DND-41 (cell line): ENCODE measurements at regions not wholly inside any gene's neighbourhood (a gene's known extent, or its start where the extent isn't known, plus 50 kb on each side); places are given as distances from the start of the nearest gene placed in this dataset.

Source experiments
- ATAC-seq: fragments of 200-7000 bp; cut with Tn5 transposase; 3 replicates; pipeline ENCODE4 v1.9.1; 2021; ENCODE audit warnings: low read depth; ENCODE audit not compliant: insufficient read depth
- DNase-seq: peaks from one replicate; pipeline ENCODE4 v3.0.0-alpha.2; 2020
- H2AFZ ChIP-seq: 2 replicates; pipeline ENCODE4 v1.6.0; 2012; ENCODE audit warnings: low read depth, low read length
- H3K27ac ChIP-seq: 2 replicates; pipeline ENCODE4 v1.5.1; 2012; ENCODE audit warnings: low read length, inconsistent platforms
- H3K27me3 ChIP-seq: fragments of 200-600 bp; sonication (generic); 2 replicates; pipeline ENCODE4 v1.6.0; 2012; ENCODE audit warnings: low read length, mild to moderate bottlenecking, inconsistent platforms; ENCODE audit not compliant: insufficient read depth, poor library complexity
- H3K36me3 ChIP-seq: 2 replicates; pipeline ENCODE4 v1.5.1; 2012; ENCODE audit warnings: low read length, inconsistent platforms; ENCODE audit not compliant: insufficient read depth
- H3K4me1 ChIP-seq: 2 replicates; pipeline ENCODE4 v1.5.1; 2012; ENCODE audit warnings: mild to moderate bottlenecking, low read length; ENCODE audit not compliant: insufficient read depth
- H3K4me2 ChIP-seq: 2 replicates; pipeline ENCODE4 v1.6.0; 2012; ENCODE audit warnings: mild to moderate bottlenecking, moderate library complexity, low read length, inconsistent platforms; ENCODE audit not compliant: insufficient read depth
- H3K4me3 ChIP-seq, 2 experiments: fragments of 200-600 bp in 1 of 2; shearing (Covaris generic) in 1 of 2; 2 replicates each; pipeline ENCODE4 v1.5.1; 2012 to 2016; ENCODE audit warnings: inconsistent platforms in 2 of 2, low read length in 2 of 2, mild to moderate bottlenecking in 2 of 2, low read depth in 1 of 2, moderate library complexity in 1 of 2
- H3K79me2 ChIP-seq: 2 replicates; pipeline ENCODE4 v1.6.0; 2012; ENCODE audit warnings: low read length, inconsistent platforms; ENCODE audit not compliant: insufficient read depth
- H3K9ac ChIP-seq: 2 replicates; pipeline ENCODE4 v1.6.0; 2012; ENCODE audit warnings: low read depth, mild to moderate bottlenecking, inconsistent platforms, low read length, moderate library complexity
- H3K9me3 ChIP-seq: 2 replicates; pipeline ENCODE4 v1.5.1; 2012; ENCODE audit warnings: low read length, moderate library complexity, mild to moderate bottlenecking, inconsistent platforms; ENCODE audit not compliant: insufficient read depth, severe bottlenecking
- H4K20me1 ChIP-seq: 2 replicates; pipeline ENCODE4 v1.6.0; 2012; ENCODE audit warnings: low read length; ENCODE audit not compliant: insufficient read depth
- CTCF ChIP-seq: IDR thresholded peaks from 2 replicates; pipeline ENCODE4 v1.5.1; 2012; ENCODE audit warnings: borderline replicate concordance, low read length, moderate library complexity, mild to moderate bottlenecking; ENCODE audit not compliant: poor library complexity, severe bottlenecking; ENCODE audit errors: extremely low read depth
- EZH2 ChIP-seq: IDR thresholded peaks from 3 replicates; pipeline ENCODE4 v1.6.1; 2012; ENCODE audit warnings: borderline replicate concordance, low read depth, mild to moderate bottlenecking, moderate library complexity, low read length, inconsistent platforms; ENCODE audit not compliant: severe bottlenecking

GRCh38 chr4:12499693-12500092 is 984.4 kb downstream of the RAB28 start:
- H3K27ac ChIP-seq, result no peak overlapping the region
- H4K20me1 ChIP-seq, result no peaks in the 10 kb centered on the region
- H2AFZ ChIP-seq, result no peak overlapping the region
- DNase-seq, result no peak
- no peaks in the 10 kb centered on the region for H3K36me3 ChIP-seq
- no peak overlapping the region for H3K4me3 ChIP-seq
- H3K9ac ChIP-seq, result no peak overlapping the region
- TF ChIP-seq EZH2 (no peak), CTCF (no peak)
- no peaks in the 10 kb centered on the region for H3K9me3 ChIP-seq
- H3K4me2 ChIP-seq, result no peak overlapping the region
- no peaks in the 10 kb centered on the region for H3K27me3 ChIP-seq
- ATAC-seq, result no peak
- no peaks in the 10 kb centered on the region for H3K79me2 ChIP-seq
- no peaks in the 10 kb centered on the region for H3K4me1 ChIP-seq

DNA sequence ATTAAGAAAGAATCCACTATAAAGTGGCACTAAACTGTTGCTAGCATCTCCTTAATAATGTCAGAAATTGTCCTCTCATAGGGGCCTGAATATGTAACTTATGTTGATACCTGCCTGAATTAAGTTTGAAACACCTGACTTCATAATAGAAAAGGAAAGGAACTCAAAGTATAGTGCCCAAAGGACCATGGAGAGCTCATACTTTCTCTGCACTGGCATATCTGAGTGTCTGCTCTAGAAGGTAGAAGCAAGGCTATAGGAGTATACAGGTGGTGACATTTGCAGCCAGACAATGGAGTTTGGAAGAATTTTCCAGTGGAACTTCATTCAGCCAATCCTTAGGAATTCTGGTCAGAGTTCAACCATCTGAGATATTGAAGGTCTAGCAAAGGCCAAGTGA is 988.9 kb downstream of the RAB28 start:
- no peak overlapping the region for H3K9ac ChIP-seq
- DNase-seq (no peak), ATAC-seq (no peak)
- H3K27me3 ChIP-seq, result no peaks in the 10 kb centered on the region
- H3K9me3 ChIP-seq, result no peaks in the 10 kb centered on the region
- no peak overlapping the region for H3K4me3 ChIP-seq
- H3K36me3 ChIP-seq, result no peaks in the 10 kb centered on the region
- no peak overlapping the region for H3K27ac ChIP-seq
- TF ChIP-seq CTCF, result no peak
- no peak for TF ChIP-seq EZH2
- H4K20me1 ChIP-seq, result no peaks in the 10 kb centered on the region
- H3K79me2 ChIP-seq, result no peaks in the 10 kb centered on the region
- H3K4me1 ChIP-seq, result no peaks in the 10 kb centered on the region
- no peak overlapping the region for H2AFZ ChIP-seq
- no peak overlapping the region for H3K4me2 ChIP-seq

- no peak overlapping the region for H3K9ac ChIP-seq
- H3K27me3 ChIP-seq, result no peaks in the 10 kb centered on the region
- no peaks in the 10 kb centered on the region for H3K9me3 ChIP-seq
- ATAC-seq (no peak), DNase-seq (no peak)
- no peak overlapping the region for H2AFZ ChIP-seq
- H3K4me3 ChIP-seq, result no peak overlapping the region
- TF ChIP-seq EZH2 (no peak), CTCF (no peak)
- H3K36me3 ChIP-seq, result no peaks in the 10 kb centered on the region
- no peak overlapping the region for H3K27ac ChIP-seq
- H3K4me1 ChIP-seq, result no peaks in the 10 kb centered on the region
- H3K4me2 ChIP-seq, result no peak overlapping the region
- H3K79me2 ChIP-seq, result no peaks in the 10 kb centered on the region
- no peaks in the 10 kb centered on the region for H4K20me1 ChIP-seq
Observed at GRCh38 chr4:12492730-12493393, 991.3 kb downstream of the RAB28 start.
